OCI-LY7 (cell line): ENCODE measurements at regions not wholly inside any gene's neighbourhood (a gene's known extent, or its start where the extent isn't known, plus 50 kb on each side); places are given as distances from the start of the nearest gene placed in this dataset.

Experiments used
- BruUV-seq: library from RNA; stranded (reverse); fragments of 400-500 nt; replicated peaks from 2 replicates; lab custom pipeline; 2021; lab: Mats Ljungman, UMichigan
- CTCF ChIA-PET: fragments of 300-600 bp; sonication (Branson Sonifier 250); formaldehyde crosslinking; loops from one replicate; lab custom pipeline; 2022; ENCODE audit warnings: antibody characterized with exemption; ENCODE audit not compliant: unreplicated experiment; lab: Charles Lee
- POLR2A ChIA-PET: fragments of 300-600 bp; sonication (Branson Sonifier 250); formaldehyde crosslinking; loops from one replicate; lab custom pipeline; 2022; ENCODE audit warnings: antibody characterized with exemption; lab: Charles Lee
- DNase-seq: peaks from one replicate; pipeline ENCODE4 v3.0.0-alpha.2; 2015; ENCODE audit warnings: low spot score
- H2AFZ ChIP-seq: fragments of 200-600 bp; sonication (generic), shearing (Covaris generic); 2 replicates; pipeline ENCODE4 v1.6.1; 2014; ENCODE audit warnings: mild to moderate bottlenecking, antibody characterized with exemption, low read length, moderate library complexity
- H3K27ac ChIP-seq: fragments of 200-600 bp; sonication (generic); 2 replicates; pipeline ENCODE4 v1.5.1; 2014; ENCODE audit warnings: mixed run types, low read depth, mild to moderate bottlenecking, moderate library complexity, low read length, inconsistent platforms; ENCODE audit not compliant: poor library complexity, severe bottlenecking
- H3K36me3 ChIP-seq: fragments of 200-600 bp; sonication (generic); 2 replicates; pipeline ENCODE4 v1.6.1; 2014; ENCODE audit warnings: mild to moderate bottlenecking, antibody characterized with exemption, low read length, moderate library complexity, mixed read lengths; ENCODE audit not compliant: insufficient read depth
- H3K4me1 ChIP-seq: fragments of 200-600 bp; sonication (generic); 2 replicates; pipeline ENCODE4 v1.5.1; 2014; ENCODE audit warnings: mild to moderate bottlenecking, low read length; ENCODE audit not compliant: insufficient read depth, poor library complexity, severe bottlenecking
- H3K4me2 ChIP-seq: fragments of 200-600 bp; sonication (generic); 2 replicates; pipeline ENCODE4 v1.6.1; 2014; ENCODE audit warnings: mild to moderate bottlenecking, low read length
- H3K4me3 ChIP-seq: fragments of 200-600 bp; sonication (generic); 2 replicates; pipeline ENCODE4 v1.5.1; 2014; ENCODE audit warnings: mild to moderate bottlenecking, low read depth, low read length; ENCODE audit not compliant: poor library complexity, severe bottlenecking
- H3K79me2 ChIP-seq: fragments of 200-600 bp; sonication (generic); 2 replicates; pipeline ENCODE4 v1.6.1; 2016; ENCODE audit warnings: low read depth, mild to moderate bottlenecking, low read length, moderate library complexity, mixed read lengths; ENCODE audit not compliant: insufficient read depth
- H3K9me2 ChIP-seq: fragments of 200-600 bp; sonication (generic); 2 replicates; pipeline ENCODE4 v1.6.1; 2016; ENCODE audit warnings: mild to moderate bottlenecking, low read length, mixed read lengths; ENCODE audit not compliant: insufficient read depth
- H3K9me3 ChIP-seq: fragments of 200-600 bp; sonication (generic); 2 replicates; pipeline ENCODE4 v1.6.1; 2014; ENCODE audit warnings: mild to moderate bottlenecking, mixed run types, low read length, mixed read lengths
- H4K20me1 ChIP-seq: fragments of 200-600 bp; sonication (generic); 2 replicates; pipeline ENCODE4 v1.6.1; 2014; ENCODE audit warnings: mild to moderate bottlenecking, antibody characterized with exemption, low read length, moderate library complexity, mixed read lengths; ENCODE audit not compliant: insufficient read depth
- EZH2phosphoT487 ChIP-seq: fragments of 200-600 bp; sonication (generic); IDR thresholded peaks from 2 replicates; pipeline ENCODE4 v1.6.1; 2018; ENCODE audit warnings: low read depth, borderline replicate concordance, mild to moderate bottlenecking, mixed run types, antibody characterized with exemption, low read length, moderate library complexity, mixed read lengths
- intact Hi-C: fragments of 100-400 bp; cut with micrococcal nuclease; formaldehyde crosslinking; loops from one replicate; pipeline ENCODE4 v1.10.0; 2022; ENCODE audit not compliant: unreplicated experiment
- TF ChIP-seq, protein P1 (sequence below): fragments of 200-600 bp; sonication (generic); conservative IDR thresholded peaks from 2 replicates; pipeline ENCODE4 v1.5.1; 2014; ENCODE audit warnings: mild to moderate bottlenecking, antibody characterized with exemption, low read length, moderate library complexity, mixed read lengths

DNA sequence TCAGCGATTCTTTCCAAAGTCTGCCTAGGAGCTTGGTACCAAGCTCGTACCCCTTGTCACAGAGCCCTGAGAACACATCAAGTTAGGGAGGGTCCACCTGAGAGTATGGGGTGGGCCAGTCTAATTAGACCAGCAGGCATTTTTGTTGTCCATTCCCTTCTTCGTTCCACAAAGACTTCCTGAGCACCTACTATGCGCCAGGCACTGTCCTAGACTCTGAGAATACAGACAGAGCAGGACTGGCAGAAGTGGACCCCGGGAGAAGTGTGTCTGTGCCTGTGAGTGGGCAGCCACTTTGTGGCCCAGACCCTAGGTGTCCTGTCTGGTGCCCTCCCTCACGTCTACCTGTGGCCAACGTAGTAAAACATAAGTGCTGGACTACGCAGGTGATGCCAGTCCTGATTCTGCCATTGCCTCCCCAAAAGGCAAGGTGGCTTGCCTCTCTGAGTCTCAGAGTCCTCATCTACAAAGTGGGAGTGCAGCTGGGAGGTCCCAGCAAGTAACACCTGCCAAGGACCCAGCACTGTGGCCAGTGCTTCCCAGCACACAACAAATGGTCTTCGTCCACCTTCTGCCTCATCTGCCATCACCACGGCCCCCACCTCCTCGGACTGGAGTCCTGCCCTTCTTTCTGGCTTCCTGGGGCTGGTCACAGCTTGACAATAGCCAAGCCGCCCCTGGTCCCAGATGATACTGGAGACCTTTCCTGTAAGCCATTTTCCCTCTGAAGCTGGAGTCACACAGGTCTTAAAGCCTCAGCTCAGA, 54.3 kb upstream of the DUSP5 start:
- no peak overlapping the region for H3K27ac ChIP-seq
- H3K9me2 ChIP-seq: no peaks in the 10 kb centered on the region
- TF ChIP-seq EZH2phosphoT487: no peak
- TF ChIP-seq, protein P1, sequence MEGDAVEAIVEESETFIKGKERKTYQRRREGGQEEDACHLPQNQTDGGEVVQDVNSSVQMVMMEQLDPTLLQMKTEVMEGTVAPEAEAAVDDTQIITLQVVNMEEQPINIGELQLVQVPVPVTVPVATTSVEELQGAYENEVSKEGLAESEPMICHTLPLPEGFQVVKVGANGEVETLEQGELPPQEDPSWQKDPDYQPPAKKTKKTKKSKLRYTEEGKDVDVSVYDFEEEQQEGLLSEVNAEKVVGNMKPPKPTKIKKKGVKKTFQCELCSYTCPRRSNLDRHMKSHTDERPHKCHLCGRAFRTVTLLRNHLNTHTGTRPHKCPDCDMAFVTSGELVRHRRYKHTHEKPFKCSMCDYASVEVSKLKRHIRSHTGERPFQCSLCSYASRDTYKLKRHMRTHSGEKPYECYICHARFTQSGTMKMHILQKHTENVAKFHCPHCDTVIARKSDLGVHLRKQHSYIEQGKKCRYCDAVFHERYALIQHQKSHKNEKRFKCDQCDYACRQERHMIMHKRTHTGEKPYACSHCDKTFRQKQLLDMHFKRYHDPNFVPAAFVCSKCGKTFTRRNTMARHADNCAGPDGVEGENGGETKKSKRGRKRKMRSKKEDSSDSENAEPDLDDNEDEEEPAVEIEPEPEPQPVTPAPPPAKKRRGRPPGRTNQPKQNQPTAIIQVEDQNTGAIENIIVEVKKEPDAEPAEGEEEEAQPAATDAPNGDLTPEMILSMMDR: no peak
- H3K36me3 ChIP-seq: no peaks in the 10 kb centered on the region
- no peak for DNase-seq
- no TSS peak for BruUV-seq
- POLR2A ChIA-PET: interaction anchor here (0.8 to 3.0 kb wide), 6 partner anchors 8 to 88 kb away, joined by 3 to 11 read pairs (median 3); no protein-coding TSS in a partner anchor
- no peaks in the 10 kb centered on the region for H4K20me1 ChIP-seq
- H3K4me3 ChIP-seq: no peak overlapping the region
- CTCF ChIA-PET: interaction anchor here (0.6 to 1.3 kb wide), 2 partner anchors 14 to 41 kb away, joined by 3 to 4 read pairs; no protein-coding TSS in a partner anchor
- H3K4me1 ChIP-seq: peaks cover 20% of the 10 kb centered on the region
- intact Hi-C loops: loop anchor here (2.0 to 5.0 kb wide), 2 partner anchors 29 to 86 kb away; no protein-coding TSS in a partner anchor
- H3K9me3 ChIP-seq: no peaks in the 10 kb centered on the region
- H2AFZ ChIP-seq: no peak overlapping the region
- no peaks in the 10 kb centered on the region; the same call in 1 of the 2 replicates for H3K79me2 ChIP-seq
- no peak overlapping the region for H3K4me2 ChIP-seq

DNA sequence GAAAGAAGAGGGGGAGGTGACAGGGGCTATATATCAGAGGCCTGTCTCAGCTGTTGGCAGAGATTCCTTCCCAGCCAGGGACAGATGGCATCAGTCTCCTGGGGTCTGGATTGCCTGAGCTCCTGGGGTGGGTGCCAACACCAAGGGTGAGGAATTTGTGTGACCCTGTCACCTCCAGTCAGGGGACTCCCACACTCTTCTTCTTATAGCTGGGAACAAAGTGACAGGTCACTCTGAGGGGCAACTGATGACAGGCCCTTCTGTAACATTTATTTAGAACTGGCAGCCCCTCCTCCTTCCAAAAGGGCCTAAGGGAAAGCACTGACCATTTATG, 53.7 kb upstream of the DUSP5 start:
- no peaks in the 10 kb centered on the region for H4K20me1 ChIP-seq
- no peaks in the 10 kb centered on the region for H3K9me3 ChIP-seq
- H3K36me3 ChIP-seq: no peaks in the 10 kb centered on the region
- ChIA-PET POLR2A (interaction anchor here (1.1 to 3.0 kb wide), 4 partner anchors 9 to 39 kb away, joined by 3 to 11 read pairs (median 4); no protein-coding TSS in a partner anchor), CTCF (interaction anchor here (1.3 kb wide), 1 partner anchor 14 kb away, joined by 4 read pairs; no protein-coding TSS in a partner anchor)
- no peaks in the 10 kb centered on the region for H3K9me2 ChIP-seq
- no peaks in the 10 kb centered on the region; the same call in 1 of the 2 replicates for H3K79me2 ChIP-seq
- peaks cover 19% of the 10 kb centered on the region for H3K4me1 ChIP-seq
- H3K4me3 ChIP-seq: no peak overlapping the region
- no peak overlapping the region for H2AFZ ChIP-seq
- intact Hi-C loops: loop anchor here (5.0 kb wide), 1 partner anchor 87 kb away; no protein-coding TSS in a partner anchor
- BruUV-seq: no TSS peak
- no peak for DNase-seq
- no peak for TF ChIP-seq EZH2phosphoT487
- TF ChIP-seq, protein P1: no peak
- H3K4me2 ChIP-seq: no peak overlapping the region
- H3K27ac ChIP-seq: no peak overlapping the region
